ENCODE measurements at regions not wholly inside any gene's neighbourhood (a gene's known extent, or its start where the extent isn't known, plus 50 kb on each side); places are given as distances from the start of the nearest gene placed in this dataset.

GRCh38 chr5:2631758-2632157, 119.7 kb downstream of the IRX2 start:
- no peak overlapping the region for H2AFZ ChIP-seq (ENCODE audit: low read depth, low read length)

GRCh38 chr5:2629045-2629444, 122.4 kb downstream of the IRX2 start:
- no peak for TF ChIP-seq EZH2 (IDR thresholded peaks at IDR 0.05; ENCODE audit: borderline replicate concordance, low read depth, low read length, severe bottlenecking)
- no peak for TF ChIP-seq CTCF (IDR thresholded peaks at IDR 0.05; ENCODE audit: borderline replicate concordance, extremely low read depth, low read length, poor library complexity, severe bottlenecking)
- ATAC-seq (ENCODE audit: insufficient read depth, low read depth) (no peak), DNase-seq (no peak)
- Histone ChIP-seq H3K9me3 (ENCODE audit: insufficient read depth, low read length, severe bottlenecking) (no peaks in the 10 kb centered on the region), H3K36me3 (ENCODE audit: insufficient read depth, low read length) (no peaks in the 10 kb centered on the region), H4K20me1 (ENCODE audit: insufficient read depth, low read length) (no peaks in the 10 kb centered on the region), H3K4me2 (ENCODE audit: insufficient read depth, low read length) (no peak overlapping the region), H3K4me1 (ENCODE audit: insufficient read depth, low read length) (no peaks in the 10 kb centered on the region), H3K9ac (ENCODE audit: low read depth, low read length) (no peak overlapping the region), H3K27ac (ENCODE audit: low read length) (no peak overlapping the region), H3K27me3 (ENCODE audit: insufficient read depth, low read length, poor library complexity) (no peaks in the 10 kb centered on the region), H2AFZ (ENCODE audit: low read depth, low read length) (no peak overlapping the region), H3K4me3 (ENCODE audit: low read depth in 1 of 2, low read length in 2 of 2) (no peak overlapping the region), H3K79me2 (ENCODE audit: insufficient read depth, low read length) (no peaks in the 10 kb centered on the region)

More at GRCh38 chr5:2631758-2632157, 119.7 kb downstream of the IRX2 start:
- H3K27me3 ChIP-seq (ENCODE audit: insufficient read depth, low read length, poor library complexity), result no peaks in the 10 kb centered on the region
- DNase-seq (no peak), ATAC-seq (ENCODE audit: insufficient read depth, low read depth) (no peak)
- H3K4me3 ChIP-seq (ENCODE audit: low read depth in 1 of 2, low read length in 2 of 2), result no peak overlapping the region
- H3K9me3 ChIP-seq (ENCODE audit: insufficient read depth, low read length, severe bottlenecking), result no peaks in the 10 kb centered on the region
- H3K27ac ChIP-seq (ENCODE audit: low read length), result no peak overlapping the region
- H4K20me1 ChIP-seq (ENCODE audit: insufficient read depth, low read length), result no peaks in the 10 kb centered on the region
- H3K4me1 ChIP-seq (ENCODE audit: insufficient read depth, low read length), result no peaks in the 10 kb centered on the region
- H3K9ac ChIP-seq (ENCODE audit: low read depth, low read length), result no peak overlapping the region
- H3K4me2 ChIP-seq (ENCODE audit: insufficient read depth, low read length), result no peak overlapping the region
- H3K36me3 ChIP-seq (ENCODE audit: insufficient read depth, low read length), result no peaks in the 10 kb centered on the region
- H3K79me2 ChIP-seq (ENCODE audit: insufficient read depth, low read length), result no peaks in the 10 kb centered on the region
- TF ChIP-seq EZH2 (IDR thresholded peaks at IDR 0.05; ENCODE audit: borderline replicate concordance, low read depth, low read length, severe bottlenecking) (no peak), CTCF (IDR thresholded peaks at IDR 0.05; ENCODE audit: borderline replicate concordance, extremely low read depth, low read length, poor library complexity, severe bottlenecking) (no peak)

- Histone ChIP-seq H4K20me1 (ENCODE audit: insufficient read depth, low read length) (no peaks in the 10 kb centered on the region), H3K79me2 (ENCODE audit: insufficient read depth, low read length) (no peaks in the 10 kb centered on the region), H3K27ac (ENCODE audit: low read length) (no peak overlapping the region), H3K4me2 (ENCODE audit: insufficient read depth, low read length) (no peak overlapping the region), H2AFZ (ENCODE audit: low read depth, low read length) (no peak overlapping the region; the same call in 1 of the 2 replicates), H3K27me3 (ENCODE audit: insufficient read depth, low read length, poor library complexity) (no peaks in the 10 kb centered on the region), H3K9me3 (ENCODE audit: insufficient read depth, low read length, severe bottlenecking) (no peaks in the 10 kb centered on the region), H3K4me3 (ENCODE audit: low read depth in 1 of 2, low read length in 2 of 2) (no peak overlapping the region), H3K36me3 (ENCODE audit: insufficient read depth, low read length) (no peaks in the 10 kb centered on the region), H3K4me1 (ENCODE audit: insufficient read depth, low read length) (no peaks in the 10 kb centered on the region), H3K9ac (ENCODE audit: low read depth, low read length) (no peak overlapping the region)
- no peak for TF ChIP-seq CTCF (IDR thresholded peaks at IDR 0.05; ENCODE audit: borderline replicate concordance, extremely low read depth, low read length, poor library complexity, severe bottlenecking)
- TF ChIP-seq EZH2 (IDR thresholded peaks at IDR 0.05; ENCODE audit: borderline replicate concordance, low read depth, low read length, severe bottlenecking), result no peak
- no peak for ATAC-seq (ENCODE audit: insufficient read depth, low read depth)
- no peak for DNase-seq
These were observed 123.6 kb downstream of the IRX2 start for GRCh38 chr5:2627867-2628266.

GRCh38 chr5:2626572-2626971, 124.9 kb downstream of the IRX2 start:
- no peak overlapping the region for H2AFZ ChIP-seq (ENCODE audit: low read depth, low read length)
- H4K20me1 ChIP-seq (ENCODE audit: insufficient read depth, low read length), result no peaks in the 10 kb centered on the region
- H3K4me3 ChIP-seq (ENCODE audit: low read depth in 1 of 2, low read length in 2 of 2), result no peak overlapping the region
- no peak for TF ChIP-seq EZH2 (IDR thresholded peaks at IDR 0.05; ENCODE audit: borderline replicate concordance, low read depth, low read length, severe bottlenecking)
- no peak for TF ChIP-seq CTCF (IDR thresholded peaks at IDR 0.05; ENCODE audit: borderline replicate concordance, extremely low read depth, low read length, poor library complexity, severe bottlenecking)
- no peaks in the 10 kb centered on the region for H3K79me2 ChIP-seq (ENCODE audit: insufficient read depth, low read length)
- no peaks in the 10 kb centered on the region for H3K27me3 ChIP-seq (ENCODE audit: insufficient read depth, low read length, poor library complexity)
- H3K9ac ChIP-seq (ENCODE audit: low read depth, low read length), result no peak overlapping the region
- no peaks in the 10 kb centered on the region for H3K9me3 ChIP-seq (ENCODE audit: insufficient read depth, low read length, severe bottlenecking)
- ATAC-seq (ENCODE audit: insufficient read depth, low read depth) (no peak), DNase-seq (no peak)
- H3K4me1 ChIP-seq (ENCODE audit: insufficient read depth, low read length), result no peaks in the 10 kb centered on the region
- no peak overlapping the region for H3K27ac ChIP-seq (ENCODE audit: low read length)
- no peak overlapping the region for H3K4me2 ChIP-seq (ENCODE audit: insufficient read depth, low read length)
- H3K36me3 ChIP-seq (ENCODE audit: insufficient read depth, low read length), result no peaks in the 10 kb centered on the region

All from DND-41 (cell line).